Astrocyte (in vitro differentiated cells and primary cell): ENCODE measurements at regions not wholly inside any gene's neighbourhood (a gene's known extent, or its start where the extent isn't known, plus 50 kb on each side); places are given as distances from the start of the nearest gene placed in this dataset.

Source experiments
- DNase-seq: peaks from one replicate; pipeline ENCODE4 v3.0.0-alpha.2; 2010; ENCODE audit warnings: low read depth
- FAIRE-seq: peaks from 2 replicates; lab custom pipeline; 2011; peaks lifted over from hg19 to GRCh38; lab: Jason Lieb, UNC
- H2AFZ ChIP-seq: 2 replicates; pipeline ENCODE4 v1.6.0; 2012; ENCODE audit warnings: low read depth, low read length, inconsistent platforms
- H3K27ac ChIP-seq: 2 replicates; pipeline ENCODE4 v1.5.1; 2011; ENCODE audit warnings: low read depth, low read length, inconsistent platforms
- H3K27me3 ChIP-seq: 2 replicates; pipeline ENCODE4 v1.6.0; 2011; ENCODE audit warnings: low read length, inconsistent platforms; ENCODE audit not compliant: insufficient read depth
- H3K36me3 ChIP-seq: 2 replicates; pipeline ENCODE4 v1.5.1; 2011; ENCODE audit warnings: low read length, inconsistent platforms; ENCODE audit not compliant: insufficient read depth
- H3K4me1 ChIP-seq: 2 replicates; pipeline ENCODE4 v1.5.1; 2011; ENCODE audit warnings: low read length, inconsistent platforms; ENCODE audit not compliant: insufficient read depth
- H3K4me2 ChIP-seq: 2 replicates; pipeline ENCODE4 v1.6.0; 2012; ENCODE audit warnings: low read length, inconsistent platforms
- H3K4me3 ChIP-seq: 2 replicates; pipeline ENCODE4 v1.5.1; 2011; ENCODE audit warnings: low read depth, mild to moderate bottlenecking, low read length, inconsistent platforms; ENCODE audit not compliant: insufficient read depth
- H3K79me2 ChIP-seq: 2 replicates; pipeline ENCODE4 v1.6.0; 2012; ENCODE audit warnings: mild to moderate bottlenecking, low read length, inconsistent platforms; ENCODE audit not compliant: insufficient read depth
- H3K9ac ChIP-seq: 2 replicates; pipeline ENCODE4 v1.6.0; 2012; ENCODE audit warnings: mild to moderate bottlenecking, low read length, inconsistent platforms
- H3K9me3 ChIP-seq: 2 replicates; pipeline ENCODE4 v1.5.1; 2012; ENCODE audit warnings: low read depth, mild to moderate bottlenecking, low read length, inconsistent platforms; ENCODE audit not compliant: insufficient read depth
- H4K20me1 ChIP-seq: 2 replicates; pipeline ENCODE4 v1.6.0; 2012; ENCODE audit warnings: low read length, inconsistent platforms; ENCODE audit not compliant: insufficient read depth
- H3K27ac Mint-ChIP-seq: one replicate; pipeline ENCODE4 v1.8.0; 2021; ENCODE audit warnings: mild to moderate bottlenecking, mixed read lengths; ENCODE audit not compliant: unreplicated experiment
- H3K27me3 Mint-ChIP-seq: one replicate; pipeline ENCODE4 v1.8.0; 2021; ENCODE audit warnings: low read depth, mixed read lengths; ENCODE audit not compliant: unreplicated experiment
- H3K36me3 Mint-ChIP-seq: one replicate; pipeline ENCODE4 v1.8.0; 2021; ENCODE audit warnings: low read depth, mixed read lengths; ENCODE audit not compliant: unreplicated experiment
- H3K4me1 Mint-ChIP-seq: one replicate; pipeline ENCODE4 v1.8.0; 2021; ENCODE audit warnings: low read depth, mixed read lengths; ENCODE audit not compliant: unreplicated experiment
- H3K4me3 Mint-ChIP-seq: one replicate; pipeline ENCODE4 v1.8.0; 2021; ENCODE audit warnings: mild to moderate bottlenecking, moderate library complexity, mixed read lengths; ENCODE audit not compliant: unreplicated experiment
- H3K9me3 Mint-ChIP-seq: one replicate; pipeline ENCODE4 v1.8.0; 2021; ENCODE audit warnings: mild to moderate bottlenecking, mixed read lengths; ENCODE audit not compliant: unreplicated experiment
- CTCF ChIP-seq: IDR thresholded peaks from 2 replicates; pipeline ENCODE4 v1.5.1; 2011; ENCODE audit warnings: low read depth, mild to moderate bottlenecking, inconsistent platforms, low read length, moderate library complexity; ENCODE audit not compliant: insufficient read depth
- EZH2 ChIP-seq: IDR thresholded peaks from 2 replicates; pipeline ENCODE4 v1.6.1; 2012; ENCODE audit warnings: mild to moderate bottlenecking, low read length, inconsistent platforms; ENCODE audit not compliant: insufficient read depth

- Histone ChIP-seq H3K9ac (no peak overlapping the region), H3K4me1 (peaks cover 16% of the 10 kb centered on the region), H3K9me3 (no peaks in the 10 kb centered on the region), H4K20me1 (no peaks in the 10 kb centered on the region), H3K27me3 (no peaks in the 10 kb centered on the region), H3K79me2 (no peaks in the 10 kb centered on the region), H3K4me2 (no peak overlapping the region), H2AFZ (no peak overlapping the region), H3K36me3 (no peaks in the 10 kb centered on the region), H3K27ac (no peak overlapping the region), H3K4me3 (no peak overlapping the region)
- TF ChIP-seq EZH2 (no peak), CTCF (no peak)
- Mint-ChIP-seq H3K4me1 (peaks cover 33% of the 10 kb centered on the region), H3K27me3 (no peaks in the 10 kb centered on the region), H3K27ac (no peak overlapping the region), H3K9me3 (no peaks in the 10 kb centered on the region), H3K4me3 (no peak overlapping the region), H3K36me3 (no peaks in the 10 kb centered on the region)
- DNase-seq: no peak
- no peak for FAIRE-seq
These were observed 124.7 kb upstream of the MAX start for GRCh38 chr14:65226824-65227604.

GRCh38 chr14:65228436-65228835 lies 126.1 kb upstream of the MAX start:
- Histone ChIP-seq H3K79me2 (no peaks in the 10 kb centered on the region), H4K20me1 (no peaks in the 10 kb centered on the region), H3K4me3 (no peak overlapping the region), H3K36me3 (no peaks in the 10 kb centered on the region), H3K9me3 (no peaks in the 10 kb centered on the region), H3K4me1 (peaks cover 16% of the 10 kb centered on the region), H3K9ac (no peak overlapping the region), H3K27me3 (no peaks in the 10 kb centered on the region), H3K4me2 (no peak overlapping the region), H3K27ac (no peak overlapping the region), H2AFZ (no peak overlapping the region)
- H3K36me3 Mint-ChIP-seq: no peaks in the 10 kb centered on the region
- FAIRE-seq (no peak), DNase-seq (no peak)
- no peak overlapping the region for H3K27ac Mint-ChIP-seq
- H3K27me3 Mint-ChIP-seq: no peaks in the 10 kb centered on the region
- TF ChIP-seq EZH2: no peak
- TF ChIP-seq CTCF: no peak
- H3K4me1 Mint-ChIP-seq: peaks cover 33% of the 10 kb centered on the region
- H3K9me3 Mint-ChIP-seq: no peaks in the 10 kb centered on the region
- peak overlapping the region; percentile 9 for H3K4me3 Mint-ChIP-seq
